Fibroblast of lung (primary cell): ENCODE measurements at regions not wholly inside any gene's neighbourhood (a gene's known extent, or its start where the extent isn't known, plus 50 kb on each side); places are given as distances from the start of the nearest gene placed in this dataset.
A peak's percentile ranks its signal among the peaks of the same experiment; 100 is the strongest.

Source experiments
- DNase-seq, 2 donors: peaks; one replicate each; pipeline versions ENCODE4 v3.0.0 to v3.0.0-alpha.2; 2010; ENCODE audit warnings: low read depth in 2 of 2
- H2AFZ ChIP-seq: 2 replicates; pipeline ENCODE4 v1.5.1; 2012; ENCODE audit warnings: low read length, control low read depth, inconsistent platforms
- H3K27ac ChIP-seq: 2 replicates; pipeline ENCODE4 v1.5.1; 2011; ENCODE audit warnings: low read length, control low read depth; ENCODE audit not compliant: insufficient read depth
- H3K27me3 ChIP-seq: 2 replicates; pipeline ENCODE4 v1.5.1; 2011; ENCODE audit warnings: mild to moderate bottlenecking, low read length; ENCODE audit not compliant: control insufficient read depth, insufficient read depth
- H3K36me3 ChIP-seq: 2 replicates; pipeline ENCODE4 v1.5.1; 2011; ENCODE audit warnings: low read length; ENCODE audit not compliant: control insufficient read depth, insufficient read depth
- H3K4me1 ChIP-seq: 2 replicates; pipeline ENCODE4 v1.5.1; 2011; ENCODE audit warnings: low read length; ENCODE audit not compliant: control insufficient read depth, insufficient read depth; ENCODE audit errors: extremely low read depth
- H3K4me2 ChIP-seq: 2 replicates; pipeline ENCODE4 v1.5.1; 2011; ENCODE audit warnings: low read length, control low read depth; ENCODE audit not compliant: insufficient read depth; ENCODE audit errors: extremely low read depth
- H3K4me3 ChIP-seq, 4 experiments: fragments of 200-600 bp in 1 of 4; sonication (generic) in 1 of 4; replicated peaks in 1 of 4; 2 replicates each; pipeline ENCODE4 v1.5.1; 2011 to 2016; ENCODE audit warnings: low read length in 4 of 4, low read depth in 3 of 4, mild to moderate bottlenecking in 3 of 4, control low read depth in 2 of 4, inconsistent platforms in 1 of 4, mixed read lengths in 1 of 4; ENCODE audit not compliant: insufficient read depth in 1 of 4; ENCODE audit errors: control extremely low read depth in 1 of 4
- H3K79me2 ChIP-seq: 2 replicates; pipeline ENCODE4 v1.5.1; 2012; ENCODE audit warnings: mild to moderate bottlenecking, low read length, inconsistent platforms; ENCODE audit not compliant: control insufficient read depth, insufficient read depth
- H3K9ac ChIP-seq: 2 replicates; pipeline ENCODE4 v1.5.1; 2011; ENCODE audit warnings: mild to moderate bottlenecking, low read length, control low read depth; ENCODE audit not compliant: insufficient read depth
- H3K9me3 ChIP-seq: 2 replicates; pipeline ENCODE4 v1.5.1; 2012; ENCODE audit warnings: low read depth, low read length; ENCODE audit not compliant: control insufficient read depth, insufficient read depth
- H4K20me1 ChIP-seq: 2 replicates; pipeline ENCODE4 v1.5.1; 2011; ENCODE audit warnings: low read length; ENCODE audit not compliant: control insufficient read depth, insufficient read depth; ENCODE audit errors: extremely low read depth
- EZH2 ChIP-seq: IDR thresholded peaks from 2 replicates; pipeline ENCODE4 v1.5.1; 2012; ENCODE audit warnings: low read length, control low read depth, mild to moderate bottlenecking; ENCODE audit errors: missing control alignments
- TF ChIP-seq, protein P1 (sequence below), 2 donors: IDR thresholded peaks in 1 of 2; conservative IDR thresholded peaks in 1 of 2; 1 replicate in 1 of 2; 2 replicates in 1 of 2; pipeline ENCODE4 v1.5.1; 2011 to 2012; ENCODE audit warnings: low read length in 2 of 2, control low read depth in 1 of 2, inconsistent platforms in 1 of 2, low read depth in 1 of 2, mild to moderate bottlenecking in 1 of 2

GRCh38 chr3:106811376-106811775 lies 565.9 kb upstream of the CCDC54 start:
- no peaks in the 10 kb centered on the region for H4K20me1 ChIP-seq
- no peaks in the 10 kb centered on the region for H3K9me3 ChIP-seq
- H3K9ac ChIP-seq: no peak overlapping the region
- H3K4me3 ChIP-seq: no peak overlapping the region
- DNase-seq: peak; percentile 59 to 92
- H3K27me3 ChIP-seq: no peaks in the 10 kb centered on the region
- TF ChIP-seq, protein P1, sequence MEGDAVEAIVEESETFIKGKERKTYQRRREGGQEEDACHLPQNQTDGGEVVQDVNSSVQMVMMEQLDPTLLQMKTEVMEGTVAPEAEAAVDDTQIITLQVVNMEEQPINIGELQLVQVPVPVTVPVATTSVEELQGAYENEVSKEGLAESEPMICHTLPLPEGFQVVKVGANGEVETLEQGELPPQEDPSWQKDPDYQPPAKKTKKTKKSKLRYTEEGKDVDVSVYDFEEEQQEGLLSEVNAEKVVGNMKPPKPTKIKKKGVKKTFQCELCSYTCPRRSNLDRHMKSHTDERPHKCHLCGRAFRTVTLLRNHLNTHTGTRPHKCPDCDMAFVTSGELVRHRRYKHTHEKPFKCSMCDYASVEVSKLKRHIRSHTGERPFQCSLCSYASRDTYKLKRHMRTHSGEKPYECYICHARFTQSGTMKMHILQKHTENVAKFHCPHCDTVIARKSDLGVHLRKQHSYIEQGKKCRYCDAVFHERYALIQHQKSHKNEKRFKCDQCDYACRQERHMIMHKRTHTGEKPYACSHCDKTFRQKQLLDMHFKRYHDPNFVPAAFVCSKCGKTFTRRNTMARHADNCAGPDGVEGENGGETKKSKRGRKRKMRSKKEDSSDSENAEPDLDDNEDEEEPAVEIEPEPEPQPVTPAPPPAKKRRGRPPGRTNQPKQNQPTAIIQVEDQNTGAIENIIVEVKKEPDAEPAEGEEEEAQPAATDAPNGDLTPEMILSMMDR (conservative IDR thresholded peaks at IDR 0.05 in 1 of 2, IDR thresholded peaks at IDR 0.05 in 1 of 2; ENCODE audit: low read depth in 1 of 2, low read length in 2 of 2): no peak
- no peak for TF ChIP-seq EZH2
- H3K4me1 ChIP-seq: peaks cover 7% of the 10 kb centered on the region
- no peak overlapping the region for H3K27ac ChIP-seq
- no peak overlapping the region for H3K4me2 ChIP-seq
- H3K79me2 ChIP-seq: no peaks in the 10 kb centered on the region
- no peak overlapping the region for H2AFZ ChIP-seq
- H3K36me3 ChIP-seq: no peaks in the 10 kb centered on the region

DNA sequence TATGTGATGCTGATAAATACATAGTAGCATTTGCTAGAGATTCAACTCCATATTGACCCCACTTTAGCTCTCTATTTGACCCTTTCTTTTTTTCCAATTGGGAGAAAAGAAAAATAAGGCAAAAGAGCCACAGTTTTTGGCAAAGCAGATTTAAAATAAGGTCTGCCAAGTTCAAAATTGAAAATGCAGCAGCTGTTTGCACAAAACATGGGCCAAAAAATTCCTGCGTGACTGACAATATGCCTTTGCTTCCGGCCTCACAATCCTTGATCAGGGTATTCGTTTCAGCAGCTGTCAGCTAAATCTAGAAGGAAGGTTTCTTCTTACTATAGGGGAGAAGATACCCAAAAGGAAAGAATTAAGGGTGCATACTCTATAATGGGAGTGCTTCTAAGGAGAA lies 563.5 kb upstream of the CCDC54 start:
- H3K4me1 ChIP-seq: peaks cover 7% of the 10 kb centered on the region
- H3K27me3 ChIP-seq: no peaks in the 10 kb centered on the region
- TF ChIP-seq, protein P1 (conservative IDR thresholded peaks at IDR 0.05 in 1 of 2, IDR thresholded peaks at IDR 0.05 in 1 of 2; ENCODE audit: low read depth in 1 of 2, low read length in 2 of 2): no peak
- TF ChIP-seq EZH2: no peak
- H3K4me2 ChIP-seq: no peak overlapping the region
- H3K9ac ChIP-seq: no peak overlapping the region
- no peak overlapping the region for H2AFZ ChIP-seq
- no peaks in the 10 kb centered on the region for H3K36me3 ChIP-seq
- no peaks in the 10 kb centered on the region for H3K9me3 ChIP-seq
- H3K27ac ChIP-seq: no peak overlapping the region
- H3K4me3 ChIP-seq: no peak overlapping the region
- DNase-seq: peak; percentile 31 to 37
- H3K79me2 ChIP-seq: no peaks in the 10 kb centered on the region
- no peaks in the 10 kb centered on the region for H4K20me1 ChIP-seq

GRCh38 chr3:106814231-106814630 lies 563.0 kb upstream of the CCDC54 start:
- H2AFZ ChIP-seq: no peak overlapping the region
- peaks cover 7% of the 10 kb centered on the region for H3K4me1 ChIP-seq
- no peaks in the 10 kb centered on the region for H3K79me2 ChIP-seq
- H3K27me3 ChIP-seq: no peaks in the 10 kb centered on the region
- DNase-seq: peak in 1 of 2 donors; percentile 26
- H3K9ac ChIP-seq: no peak overlapping the region
- H3K9me3 ChIP-seq: no peaks in the 10 kb centered on the region
- H3K4me3 ChIP-seq: no peak overlapping the region
- no peaks in the 10 kb centered on the region for H3K36me3 ChIP-seq
- H3K27ac ChIP-seq: no peak overlapping the region
- H4K20me1 ChIP-seq: no peaks in the 10 kb centered on the region
- no peak for TF ChIP-seq EZH2
- TF ChIP-seq, protein P1 (conservative IDR thresholded peaks at IDR 0.05 in 1 of 2, IDR thresholded peaks at IDR 0.05 in 1 of 2; ENCODE audit: low read depth in 1 of 2, low read length in 2 of 2): no peak
- no peak overlapping the region for H3K4me2 ChIP-seq
